OCI-LY7 (cell line): ENCODE measurements at regions not wholly inside any gene's neighbourhood (a gene's known extent, or its start where the extent isn't known, plus 50 kb on each side); places are given as distances from the start of the nearest gene placed in this dataset.

Experiments
- BruUV-seq: library from RNA; stranded (reverse); fragments of 400-500 nt; replicated peaks from 2 replicates; lab custom pipeline; 2021; lab: Mats Ljungman, UMichigan
- CTCF ChIA-PET: fragments of 300-600 bp; sonication (Branson Sonifier 250); formaldehyde crosslinking; loops from one replicate; lab custom pipeline; 2022; ENCODE audit warnings: antibody characterized with exemption; ENCODE audit not compliant: unreplicated experiment; lab: Charles Lee
- POLR2A ChIA-PET: fragments of 300-600 bp; sonication (Branson Sonifier 250); formaldehyde crosslinking; loops from one replicate; lab custom pipeline; 2022; ENCODE audit warnings: antibody characterized with exemption; lab: Charles Lee
- DNase-seq: peaks from one replicate; pipeline ENCODE4 v3.0.0-alpha.2; 2015; ENCODE audit warnings: low spot score
- H2AFZ ChIP-seq: fragments of 200-600 bp; sonication (generic), shearing (Covaris generic); 2 replicates; pipeline ENCODE4 v1.6.1; 2014; ENCODE audit warnings: mild to moderate bottlenecking, antibody characterized with exemption, low read length, moderate library complexity
- H3K27ac ChIP-seq: fragments of 200-600 bp; sonication (generic); 2 replicates; pipeline ENCODE4 v1.5.1; 2014; ENCODE audit warnings: mixed run types, low read depth, mild to moderate bottlenecking, moderate library complexity, low read length, inconsistent platforms; ENCODE audit not compliant: poor library complexity, severe bottlenecking
- H3K36me3 ChIP-seq: fragments of 200-600 bp; sonication (generic); 2 replicates; pipeline ENCODE4 v1.6.1; 2014; ENCODE audit warnings: mild to moderate bottlenecking, antibody characterized with exemption, low read length, moderate library complexity, mixed read lengths; ENCODE audit not compliant: insufficient read depth
- H3K4me1 ChIP-seq: fragments of 200-600 bp; sonication (generic); 2 replicates; pipeline ENCODE4 v1.5.1; 2014; ENCODE audit warnings: mild to moderate bottlenecking, low read length; ENCODE audit not compliant: insufficient read depth, poor library complexity, severe bottlenecking
- H3K4me2 ChIP-seq: fragments of 200-600 bp; sonication (generic); 2 replicates; pipeline ENCODE4 v1.6.1; 2014; ENCODE audit warnings: mild to moderate bottlenecking, low read length
- H3K4me3 ChIP-seq: fragments of 200-600 bp; sonication (generic); 2 replicates; pipeline ENCODE4 v1.5.1; 2014; ENCODE audit warnings: mild to moderate bottlenecking, low read depth, low read length; ENCODE audit not compliant: poor library complexity, severe bottlenecking
- H3K79me2 ChIP-seq: fragments of 200-600 bp; sonication (generic); 2 replicates; pipeline ENCODE4 v1.6.1; 2016; ENCODE audit warnings: low read depth, mild to moderate bottlenecking, low read length, moderate library complexity, mixed read lengths; ENCODE audit not compliant: insufficient read depth
- H3K9me2 ChIP-seq: fragments of 200-600 bp; sonication (generic); 2 replicates; pipeline ENCODE4 v1.6.1; 2016; ENCODE audit warnings: mild to moderate bottlenecking, low read length, mixed read lengths; ENCODE audit not compliant: insufficient read depth
- H3K9me3 ChIP-seq: fragments of 200-600 bp; sonication (generic); 2 replicates; pipeline ENCODE4 v1.6.1; 2014; ENCODE audit warnings: mild to moderate bottlenecking, mixed run types, low read length, mixed read lengths
- H4K20me1 ChIP-seq: fragments of 200-600 bp; sonication (generic); 2 replicates; pipeline ENCODE4 v1.6.1; 2014; ENCODE audit warnings: mild to moderate bottlenecking, antibody characterized with exemption, low read length, moderate library complexity, mixed read lengths; ENCODE audit not compliant: insufficient read depth
- EZH2phosphoT487 ChIP-seq: fragments of 200-600 bp; sonication (generic); IDR thresholded peaks from 2 replicates; pipeline ENCODE4 v1.6.1; 2018; ENCODE audit warnings: low read depth, borderline replicate concordance, mild to moderate bottlenecking, mixed run types, antibody characterized with exemption, low read length, moderate library complexity, mixed read lengths
- intact Hi-C: fragments of 100-400 bp; cut with micrococcal nuclease; formaldehyde crosslinking; loops from one replicate; pipeline ENCODE4 v1.10.0; 2022; ENCODE audit not compliant: unreplicated experiment
- TF ChIP-seq, protein P1 (sequence below): fragments of 200-600 bp; sonication (generic); conservative IDR thresholded peaks from 2 replicates; pipeline ENCODE4 v1.5.1; 2014; ENCODE audit warnings: mild to moderate bottlenecking, antibody characterized with exemption, low read length, moderate library complexity, mixed read lengths

DNA sequence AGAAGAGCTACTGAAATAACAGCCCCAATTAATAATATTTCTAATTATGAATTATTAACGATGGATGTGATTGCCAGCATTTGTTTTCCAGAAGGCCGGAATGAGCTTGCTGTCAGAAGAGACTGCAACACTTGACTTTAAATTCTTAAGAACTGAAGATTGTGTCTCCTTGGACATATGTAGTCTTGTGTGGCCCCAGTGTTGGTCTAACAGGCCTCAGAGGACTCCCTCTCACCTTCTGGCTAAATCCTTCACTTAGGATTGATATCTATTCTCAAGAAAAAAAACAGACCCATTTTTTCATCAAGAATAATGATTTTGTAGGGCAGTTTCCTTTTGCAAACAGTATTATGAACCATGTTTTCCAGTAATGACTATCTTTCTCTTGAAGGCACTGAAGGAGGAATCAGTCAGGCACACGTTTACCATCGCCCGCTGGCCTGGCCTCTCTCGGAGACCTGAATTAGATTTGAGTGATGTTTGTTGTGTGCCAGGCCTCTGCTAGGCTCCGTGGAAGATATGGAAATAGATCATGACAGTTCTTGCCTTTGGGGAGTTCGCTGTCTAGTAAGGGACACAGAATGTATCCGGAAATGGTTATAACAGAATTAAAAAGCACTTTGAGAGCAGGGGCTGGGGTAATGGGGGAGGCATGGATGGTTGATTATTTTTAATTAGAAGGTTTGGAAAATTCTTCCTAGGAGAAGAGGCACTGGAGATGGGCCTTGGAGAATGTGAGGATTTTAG lies 258.0 kb downstream of the MYCN start:
- Histone ChIP-seq H3K79me2 (no peaks in the 10 kb centered on the region), H3K4me2 (no peak overlapping the region), H4K20me1 (no peaks in the 10 kb centered on the region), H3K4me1 (no peaks in the 10 kb centered on the region), H3K27ac (no peak overlapping the region), H3K9me3 (no peaks in the 10 kb centered on the region), H3K4me3 (no peak overlapping the region), H3K36me3 (no peaks in the 10 kb centered on the region), H3K9me2 (no peaks in the 10 kb centered on the region), H2AFZ (no peak overlapping the region)
- TF ChIP-seq EZH2phosphoT487, result no peak
- TF ChIP-seq, protein P1, sequence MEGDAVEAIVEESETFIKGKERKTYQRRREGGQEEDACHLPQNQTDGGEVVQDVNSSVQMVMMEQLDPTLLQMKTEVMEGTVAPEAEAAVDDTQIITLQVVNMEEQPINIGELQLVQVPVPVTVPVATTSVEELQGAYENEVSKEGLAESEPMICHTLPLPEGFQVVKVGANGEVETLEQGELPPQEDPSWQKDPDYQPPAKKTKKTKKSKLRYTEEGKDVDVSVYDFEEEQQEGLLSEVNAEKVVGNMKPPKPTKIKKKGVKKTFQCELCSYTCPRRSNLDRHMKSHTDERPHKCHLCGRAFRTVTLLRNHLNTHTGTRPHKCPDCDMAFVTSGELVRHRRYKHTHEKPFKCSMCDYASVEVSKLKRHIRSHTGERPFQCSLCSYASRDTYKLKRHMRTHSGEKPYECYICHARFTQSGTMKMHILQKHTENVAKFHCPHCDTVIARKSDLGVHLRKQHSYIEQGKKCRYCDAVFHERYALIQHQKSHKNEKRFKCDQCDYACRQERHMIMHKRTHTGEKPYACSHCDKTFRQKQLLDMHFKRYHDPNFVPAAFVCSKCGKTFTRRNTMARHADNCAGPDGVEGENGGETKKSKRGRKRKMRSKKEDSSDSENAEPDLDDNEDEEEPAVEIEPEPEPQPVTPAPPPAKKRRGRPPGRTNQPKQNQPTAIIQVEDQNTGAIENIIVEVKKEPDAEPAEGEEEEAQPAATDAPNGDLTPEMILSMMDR, result no peak
- no TSS peak for BruUV-seq
- POLR2A ChIA-PET, result no interaction called here
- CTCF ChIA-PET, result no interaction called here
- intact Hi-C loops, result no loop called here
- no peak for DNase-seq

DNA sequence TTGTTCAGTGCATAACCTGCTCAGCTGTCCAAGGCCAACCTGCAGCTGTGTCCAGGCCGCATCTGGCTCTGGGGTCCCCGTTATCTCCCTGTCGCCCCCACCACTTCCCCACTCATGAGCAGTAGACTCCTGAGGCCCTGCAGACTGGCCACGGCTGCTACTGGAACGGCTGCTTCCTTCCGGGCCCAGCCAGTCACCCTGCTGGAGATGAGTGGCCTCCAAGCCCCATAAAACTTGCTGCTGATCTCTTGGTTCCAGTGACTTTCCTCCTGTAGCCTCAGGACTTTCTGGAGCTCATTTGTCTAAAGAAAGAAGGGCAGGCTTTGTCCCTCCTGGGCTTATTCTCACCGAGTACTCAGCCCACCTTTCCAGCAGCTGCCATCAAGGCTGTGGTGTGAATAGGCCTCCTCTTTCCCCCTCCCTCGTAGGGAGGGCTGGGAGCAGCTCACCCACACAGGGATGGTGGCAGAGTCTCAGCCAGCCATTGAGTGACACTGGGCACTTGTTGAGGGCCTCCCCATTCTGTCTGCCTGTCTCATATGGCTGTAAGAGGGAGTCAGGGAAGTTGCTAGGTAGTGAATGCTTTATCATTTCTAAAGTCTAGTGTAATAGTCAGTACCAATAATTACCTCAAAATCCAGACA lies 257.3 kb downstream of the MYCN start:
- TF ChIP-seq EZH2phosphoT487, result no peak
- TF ChIP-seq, protein P1, result no peak
- H3K79me2 ChIP-seq, result no peaks in the 10 kb centered on the region
- H4K20me1 ChIP-seq, result no peaks in the 10 kb centered on the region
- intact Hi-C loops, result no loop called here
- H3K27ac ChIP-seq, result no peak overlapping the region
- H3K4me2 ChIP-seq, result no peak overlapping the region
- H3K9me3 ChIP-seq, result no peaks in the 10 kb centered on the region
- no peak overlapping the region for H2AFZ ChIP-seq
- ChIA-PET CTCF (no interaction called here), POLR2A (no interaction called here)
- no peaks in the 10 kb centered on the region for H3K36me3 ChIP-seq
- H3K9me2 ChIP-seq, result no peaks in the 10 kb centered on the region
- no peak overlapping the region for H3K4me3 ChIP-seq
- no TSS peak for BruUV-seq
- DNase-seq, result no peak
- H3K4me1 ChIP-seq, result no peaks in the 10 kb centered on the region
